GM13977 (cell line): ENCODE measurements at regions not wholly inside any gene's neighbourhood (a gene's known extent, or its start where the extent isn't known, plus 50 kb on each side); places are given as distances from the start of the nearest gene placed in this dataset.
"Not testable (repeated sequence)": the region's sequence is repeated elsewhere in the genome, so short reads cannot be mapped to it uniquely, and the experiment has no call there.

Experiments
- DNase-seq: peaks from one replicate; pipeline ENCODE4 v3.0.0; 2012; ENCODE audit warnings: low spot score
- CTCF ChIP-seq: IDR thresholded peaks from 2 replicates; pipeline ENCODE4 v1.5.1; 2012; ENCODE audit warnings: mild to moderate bottlenecking, control low read depth; ENCODE audit not compliant: insufficient read depth; ENCODE audit errors: extremely low read depth, missing control alignments
- in situ Hi-C: fragments of 300-500 bp; cut with MboI; formaldehyde crosslinking; loops from one replicate; pipeline ENCODE4 v1.12.0; 2022; ENCODE audit warnings: low sequenced_read_pairs, low pct_unique_long_range_greater_than_20kb, mixed read lengths, inconsistent platforms; ENCODE audit not compliant: unreplicated experiment

GRCh38 chr22:11066458-11067285 lies 4461.3 kb upstream of the OR11H1 start:
- DNase-seq, result peak; percentile 55
- in situ Hi-C loops, result no loop called here

GRCh38 chr22:11067286-11067871 lies 4460.6 kb upstream of the OR11H1 start:
- in situ Hi-C loops, result not testable (repeated sequence)
- peak; percentile 32 for DNase-seq

More at GRCh38 chr22:11066458-11067285, 4461.3 kb upstream of the OR11H1 start:
- TF ChIP-seq CTCF, result no peak

GRCh38 chr22:11067937-11068336 lies 4460.1 kb upstream of the OR11H1 start:
- in situ Hi-C loops, result not testable (repeated sequence)
- DNase-seq, result peak; percentile 35

GRCh38 chr22:11068406-11068805 lies 4459.6 kb upstream of the OR11H1 start:
- in situ Hi-C loops, DNase-seq: not testable (repeated sequence)
